Epithelial cell of esophagus (primary cell): ENCODE measurements at regions not wholly inside any gene's neighbourhood (a gene's known extent, or its start where the extent isn't known, plus 50 kb on each side); places are given as distances from the start of the nearest gene placed in this dataset.

ENCODE experiments used
- DNase-seq: peaks from one replicate; pipeline ENCODE4 v3.0.0; 2010; ENCODE audit warnings: low read depth
- H3K4me3 ChIP-seq: 2 replicates; pipeline ENCODE4 v1.5.1; 2011; ENCODE audit warnings: mild to moderate bottlenecking, low read length, control low read depth
- CTCF ChIP-seq: IDR thresholded peaks from 2 replicates; pipeline ENCODE4 v1.5.1; 2011; ENCODE audit warnings: low read depth, mild to moderate bottlenecking, low read length, control low read depth, inconsistent platforms; ENCODE audit not compliant: insufficient read depth; ENCODE audit errors: missing control alignments

- no peak overlapping the region for H3K4me3 ChIP-seq
- TF ChIP-seq CTCF = no peak
- no peak for DNase-seq
Measured at GRCh38 chr4:128516301-128516969, 228.8 kb upstream of the PGRMC2 start.

- no peak for TF ChIP-seq CTCF
- no peak overlapping the region for H3K4me3 ChIP-seq
- DNase-seq = no peak
Measured at GRCh38 chr4:128513664-128514484, 226.3 kb upstream of the PGRMC2 start.

- TF ChIP-seq CTCF = no peak
- DNase-seq = no peak
- H3K4me3 ChIP-seq = no peak overlapping the region
Measured at GRCh38 chr4:128512767-128513322, 225.2 kb upstream of the PGRMC2 start.

- no peak overlapping the region for H3K4me3 ChIP-seq
- TF ChIP-seq CTCF = no peak
- DNase-seq = no peak
Measured at GRCh38 chr4:128512161-128512560, 224.5 kb upstream of the PGRMC2 start.

- TF ChIP-seq CTCF = no peak
- no peak for DNase-seq
- no peak overlapping the region for H3K4me3 ChIP-seq
Measured at GRCh38 chr4:128510850-128511249, 223.2 kb upstream of the PGRMC2 start.

- H3K4me3 ChIP-seq = no peak overlapping the region
- no peak for DNase-seq
- no peak for TF ChIP-seq CTCF
Measured at GRCh38 chr4:128502818-128503527, 215.4 kb upstream of the PGRMC2 start.
